OCI-LY3 (cell line): ENCODE measurements at regions not wholly inside any gene's neighbourhood (a gene's known extent, or its start where the extent isn't known, plus 50 kb on each side); places are given as distances from the start of the nearest gene placed in this dataset.

Experiments
- EZH2phosphoT487 ChIP-seq: fragments of 200-600 bp; shearing (Covaris generic); IDR thresholded peaks from 2 replicates; pipeline ENCODE4 v1.6.1; 2018; ENCODE audit warnings: antibody characterized with exemption, mixed run types, low read depth
- TF ChIP-seq, protein P1 (sequence below): fragments of 200-600, 300-600 bp; sonication (generic); IDR thresholded peaks from 2 replicates; pipeline ENCODE4 v1.5.1; 2014; ENCODE audit warnings: antibody characterized with exemption, low read length, low read depth

DNA sequence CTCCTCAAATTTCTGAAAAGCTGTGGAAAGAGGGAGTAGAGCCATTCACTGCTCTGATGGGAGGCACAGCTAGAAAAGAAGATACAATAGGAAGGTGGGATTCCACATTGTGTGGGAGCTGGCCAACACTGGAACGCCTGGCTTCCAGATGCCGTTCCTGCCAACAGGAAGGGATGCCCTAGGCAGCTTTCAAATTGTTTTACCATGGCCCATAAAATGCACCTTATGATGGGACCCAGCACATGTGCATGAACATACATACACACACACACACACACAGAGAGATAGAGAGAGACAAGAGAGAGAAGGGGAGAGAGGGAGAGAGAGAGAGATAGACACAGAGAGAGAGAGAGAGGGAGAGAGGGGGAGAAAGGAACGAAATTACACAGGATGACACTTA, 86.1 kb upstream of the BZW1 start:
- TF ChIP-seq, protein P1, sequence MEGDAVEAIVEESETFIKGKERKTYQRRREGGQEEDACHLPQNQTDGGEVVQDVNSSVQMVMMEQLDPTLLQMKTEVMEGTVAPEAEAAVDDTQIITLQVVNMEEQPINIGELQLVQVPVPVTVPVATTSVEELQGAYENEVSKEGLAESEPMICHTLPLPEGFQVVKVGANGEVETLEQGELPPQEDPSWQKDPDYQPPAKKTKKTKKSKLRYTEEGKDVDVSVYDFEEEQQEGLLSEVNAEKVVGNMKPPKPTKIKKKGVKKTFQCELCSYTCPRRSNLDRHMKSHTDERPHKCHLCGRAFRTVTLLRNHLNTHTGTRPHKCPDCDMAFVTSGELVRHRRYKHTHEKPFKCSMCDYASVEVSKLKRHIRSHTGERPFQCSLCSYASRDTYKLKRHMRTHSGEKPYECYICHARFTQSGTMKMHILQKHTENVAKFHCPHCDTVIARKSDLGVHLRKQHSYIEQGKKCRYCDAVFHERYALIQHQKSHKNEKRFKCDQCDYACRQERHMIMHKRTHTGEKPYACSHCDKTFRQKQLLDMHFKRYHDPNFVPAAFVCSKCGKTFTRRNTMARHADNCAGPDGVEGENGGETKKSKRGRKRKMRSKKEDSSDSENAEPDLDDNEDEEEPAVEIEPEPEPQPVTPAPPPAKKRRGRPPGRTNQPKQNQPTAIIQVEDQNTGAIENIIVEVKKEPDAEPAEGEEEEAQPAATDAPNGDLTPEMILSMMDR, result no peak
- no peak for TF ChIP-seq EZH2phosphoT487
